ENCODE measurements at regions not wholly inside any gene's neighbourhood (a gene's known extent, or its start where the extent isn't known, plus 50 kb on each side); places are given as distances from the start of the nearest gene placed in this dataset.

DNA sequence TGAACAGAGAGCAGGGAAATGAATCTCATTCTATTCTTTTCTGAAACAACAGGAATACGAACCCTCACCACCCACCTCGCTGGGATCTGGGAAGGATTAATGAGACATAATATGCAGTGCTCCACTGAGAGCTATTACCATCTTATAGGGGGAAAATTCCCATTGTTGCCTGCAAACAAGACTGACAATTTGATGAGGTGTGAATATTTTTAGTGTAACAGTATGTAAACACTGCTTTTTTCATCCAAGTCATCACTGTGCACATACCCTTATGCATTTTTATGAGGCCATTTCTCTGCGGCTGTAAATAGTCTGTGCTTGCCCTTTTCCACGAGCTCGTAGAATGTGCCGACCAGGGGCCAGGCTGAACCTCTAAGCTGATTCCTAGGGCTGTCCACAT is 285.6 kb upstream of the CPEB2 start:
- H2BK12ac ChIP-seq (ENCODE audit: insufficient read length, low read depth, low read length) = no peak overlapping the region
- H2BK5ac ChIP-seq (ENCODE audit: insufficient read length, low read length) = no peak overlapping the region
- no peak overlapping the region for H3T11ph ChIP-seq (ENCODE audit: low read length)
- H3K14ac ChIP-seq (ENCODE audit: insufficient read depth, low read length) = no peak overlapping the region
- no peak overlapping the region for H3K9ac ChIP-seq (ENCODE audit: extremely low read depth, insufficient read length, low read length)
- no peak overlapping the region for H3K23ac ChIP-seq (ENCODE audit: insufficient read length, low read depth, low read length)
- no peak overlapping the region for H2BK20ac ChIP-seq (ENCODE audit: low read depth, low read length, poor library complexity, severe bottlenecking)
- no peak overlapping the region for H3K27ac ChIP-seq (ENCODE audit: insufficient read length, low read depth, low read length)
- no peak overlapping the region for H4K91ac ChIP-seq (ENCODE audit: insufficient read length, low read depth, low read length)
- no peak overlapping the region for H3K4ac ChIP-seq (ENCODE audit: low read depth, low read length)
- no peak overlapping the region for H2AFZ ChIP-seq (ENCODE audit: low read length)
- no peak overlapping the region for H2AK5ac ChIP-seq (ENCODE audit: insufficient read length, low read length)
- no peak overlapping the region for H2BK15ac ChIP-seq (ENCODE audit: low read depth, low read length)
- no peaks in the 10 kb centered on the region for H3K27me3 Mint-ChIP-seq (ENCODE audit: low read depth)
- H3K36me3 Mint-ChIP-seq (ENCODE audit: insufficient read depth in 1 of 3, low read depth in 3 of 3) = peaks cover 3 to 6% (median 5%) of the 10 kb centered on the region in 3 experiments; a peak in 5 of 7 replicates
- no peaks in the 10 kb centered on the region for H3K4me1 ChIP-seq (ENCODE audit: insufficient read depth, low read length)
- no peaks in the 10 kb centered on the region for H3K79me2 ChIP-seq (ENCODE audit: insufficient read depth, low read length)
- H3K4me1 Mint-ChIP-seq = no peaks in the 10 kb centered on the region
- H3K4me3 Mint-ChIP-seq = no peak overlapping the region
- H4K5ac ChIP-seq (ENCODE audit: insufficient read length, low read depth, low read length) = no peak overlapping the region
- no peak overlapping the region; a peak in 1 of 7 replicates for H3K27ac Mint-ChIP-seq
- H3K23me2 ChIP-seq (ENCODE audit: insufficient read length, low read depth, low read length, poor library complexity, severe bottlenecking) = no peaks in the 10 kb centered on the region
- H3K9me3 Mint-ChIP-seq = peaks cover 9 to 13% of the 10 kb centered on the region in 2 experiments
- DNase-seq = no peak
- no peaks in the 10 kb centered on the region for H3K9me3 ChIP-seq (ENCODE audit: control insufficient read depth, low read depth, low read length)
- H3K4me2 ChIP-seq (ENCODE audit: insufficient read depth, insufficient read length, low read length) = no peak overlapping the region
- no peaks in the 10 kb centered on the region for H3K79me1 ChIP-seq (ENCODE audit: insufficient read depth, low read depth, low read length, poor library complexity, severe bottlenecking)
- no peaks in the 10 kb centered on the region for H4K20me1 ChIP-seq (ENCODE audit: control insufficient read depth, insufficient read depth, insufficient read length)
- H3K56ac ChIP-seq (ENCODE audit: insufficient read length, low read depth, low read length) = no peak overlapping the region
- no CpG with 5 or more reads among the region's 6 CpGs for WGBS (ENCODE audit: extremely low coverage, insufficient read length, low lambda C conversion rate)
- H3K27me3 ChIP-seq (ENCODE audit: insufficient read depth, low read length) = no peaks in the 10 kb centered on the region
- H4K8ac ChIP-seq (replicated peaks; ENCODE audit: insufficient read length, low read depth, low read length) = no peak overlapping the region
- TF ChIP-seq, protein P1, sequence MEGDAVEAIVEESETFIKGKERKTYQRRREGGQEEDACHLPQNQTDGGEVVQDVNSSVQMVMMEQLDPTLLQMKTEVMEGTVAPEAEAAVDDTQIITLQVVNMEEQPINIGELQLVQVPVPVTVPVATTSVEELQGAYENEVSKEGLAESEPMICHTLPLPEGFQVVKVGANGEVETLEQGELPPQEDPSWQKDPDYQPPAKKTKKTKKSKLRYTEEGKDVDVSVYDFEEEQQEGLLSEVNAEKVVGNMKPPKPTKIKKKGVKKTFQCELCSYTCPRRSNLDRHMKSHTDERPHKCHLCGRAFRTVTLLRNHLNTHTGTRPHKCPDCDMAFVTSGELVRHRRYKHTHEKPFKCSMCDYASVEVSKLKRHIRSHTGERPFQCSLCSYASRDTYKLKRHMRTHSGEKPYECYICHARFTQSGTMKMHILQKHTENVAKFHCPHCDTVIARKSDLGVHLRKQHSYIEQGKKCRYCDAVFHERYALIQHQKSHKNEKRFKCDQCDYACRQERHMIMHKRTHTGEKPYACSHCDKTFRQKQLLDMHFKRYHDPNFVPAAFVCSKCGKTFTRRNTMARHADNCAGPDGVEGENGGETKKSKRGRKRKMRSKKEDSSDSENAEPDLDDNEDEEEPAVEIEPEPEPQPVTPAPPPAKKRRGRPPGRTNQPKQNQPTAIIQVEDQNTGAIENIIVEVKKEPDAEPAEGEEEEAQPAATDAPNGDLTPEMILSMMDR (conservative IDR thresholded peaks at IDR 0.05) = no peak
- H2BK120ac ChIP-seq (ENCODE audit: low read depth, low read length, poor library complexity, severe bottlenecking) = no peak overlapping the region
- no peak overlapping the region for H3K18ac ChIP-seq (ENCODE audit: insufficient read length, low read depth, low read length)

Measured in H9 (cell line).